Peyer's patch (tissue), 4 donors: ENCODE measurements at regions not wholly inside any gene's neighbourhood (a gene's known extent, or its start where the extent isn't known, plus 50 kb on each side); places are given as distances from the start of the nearest gene placed in this dataset.

Source experiments
- POLR2A ChIP-seq, 2 donors: fragments of 450-650 bp; IDR thresholded peaks; one replicate each; pipeline ENCODE4 v1.5.1; 2017; ENCODE audit warnings: antibody characterized with exemption in 2 of 2, mild to moderate bottlenecking in 2 of 2, moderate library complexity in 2 of 2
- TF ChIP-seq, protein P1 (sequence below), 6 experiments: fragments of 450-650 bp in 4 of 6; fragments of 200-600 bp in 2 of 6; sonication (generic) in 1 of 6; IDR thresholded peaks; one replicate each; pipeline ENCODE4 v1.5.1; 2017 to 2019; ENCODE audit warnings: antibody characterized with exemption in 6 of 6, mild to moderate bottlenecking in 3 of 6, moderate library complexity in 1 of 6

DNA sequence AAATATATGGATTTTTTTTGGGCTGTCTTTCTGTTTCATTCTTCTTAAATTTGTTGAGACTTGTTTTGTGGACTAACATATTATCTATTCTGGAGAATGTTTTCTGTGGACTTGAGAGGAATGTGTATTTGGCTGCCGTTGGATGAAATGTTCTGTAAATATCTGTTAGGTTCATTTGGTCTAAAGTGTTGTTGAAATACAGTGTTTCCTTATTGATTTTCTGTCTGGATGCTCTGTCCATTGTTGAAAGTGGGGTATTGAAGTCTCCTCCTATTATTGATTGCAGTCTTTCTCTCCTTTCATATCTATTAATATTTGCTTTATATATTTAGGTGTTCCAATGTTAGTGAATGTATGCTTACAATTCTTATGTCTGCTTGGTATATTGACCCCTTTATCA, 431.8 kb downstream of the RAPGEF2 start:
- TF ChIP-seq, protein P1, sequence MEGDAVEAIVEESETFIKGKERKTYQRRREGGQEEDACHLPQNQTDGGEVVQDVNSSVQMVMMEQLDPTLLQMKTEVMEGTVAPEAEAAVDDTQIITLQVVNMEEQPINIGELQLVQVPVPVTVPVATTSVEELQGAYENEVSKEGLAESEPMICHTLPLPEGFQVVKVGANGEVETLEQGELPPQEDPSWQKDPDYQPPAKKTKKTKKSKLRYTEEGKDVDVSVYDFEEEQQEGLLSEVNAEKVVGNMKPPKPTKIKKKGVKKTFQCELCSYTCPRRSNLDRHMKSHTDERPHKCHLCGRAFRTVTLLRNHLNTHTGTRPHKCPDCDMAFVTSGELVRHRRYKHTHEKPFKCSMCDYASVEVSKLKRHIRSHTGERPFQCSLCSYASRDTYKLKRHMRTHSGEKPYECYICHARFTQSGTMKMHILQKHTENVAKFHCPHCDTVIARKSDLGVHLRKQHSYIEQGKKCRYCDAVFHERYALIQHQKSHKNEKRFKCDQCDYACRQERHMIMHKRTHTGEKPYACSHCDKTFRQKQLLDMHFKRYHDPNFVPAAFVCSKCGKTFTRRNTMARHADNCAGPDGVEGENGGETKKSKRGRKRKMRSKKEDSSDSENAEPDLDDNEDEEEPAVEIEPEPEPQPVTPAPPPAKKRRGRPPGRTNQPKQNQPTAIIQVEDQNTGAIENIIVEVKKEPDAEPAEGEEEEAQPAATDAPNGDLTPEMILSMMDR (IDR thresholded peaks at IDR 0.05), result no peak
- no peak for TF ChIP-seq POLR2A (IDR thresholded peaks at IDR 0.05)
